ENCODE measurements at regions not wholly inside any gene's neighbourhood (a gene's known extent, or its start where the extent isn't known, plus 50 kb on each side); places are given as distances from the start of the nearest gene placed in this dataset.

GRCh38 chr10:2989292-2989947 lies 77.9 kb upstream of the PFKP start:
- no peak overlapping the region for H3K27ac ChIP-seq
- no peaks in the 10 kb centered on the region for H3K36me3 ChIP-seq
- H3K4me3 ChIP-seq, result no peak overlapping the region
- no peaks in the 10 kb centered on the region for H3K9me3 ChIP-seq (ENCODE audit: low read depth)
- H3K4me1 ChIP-seq (ENCODE audit: low read depth), result no peaks in the 10 kb centered on the region
- H3K27me3 ChIP-seq, result no peaks in the 10 kb centered on the region
- DNase-seq (ENCODE audit: low read depth in 1 of 2, low spot score in 1 of 2), result no peak
- TF ChIP-seq CTCF (IDR thresholded peaks at IDR 0.05; ENCODE audit: low read depth, low read length), result no peak

DNA sequence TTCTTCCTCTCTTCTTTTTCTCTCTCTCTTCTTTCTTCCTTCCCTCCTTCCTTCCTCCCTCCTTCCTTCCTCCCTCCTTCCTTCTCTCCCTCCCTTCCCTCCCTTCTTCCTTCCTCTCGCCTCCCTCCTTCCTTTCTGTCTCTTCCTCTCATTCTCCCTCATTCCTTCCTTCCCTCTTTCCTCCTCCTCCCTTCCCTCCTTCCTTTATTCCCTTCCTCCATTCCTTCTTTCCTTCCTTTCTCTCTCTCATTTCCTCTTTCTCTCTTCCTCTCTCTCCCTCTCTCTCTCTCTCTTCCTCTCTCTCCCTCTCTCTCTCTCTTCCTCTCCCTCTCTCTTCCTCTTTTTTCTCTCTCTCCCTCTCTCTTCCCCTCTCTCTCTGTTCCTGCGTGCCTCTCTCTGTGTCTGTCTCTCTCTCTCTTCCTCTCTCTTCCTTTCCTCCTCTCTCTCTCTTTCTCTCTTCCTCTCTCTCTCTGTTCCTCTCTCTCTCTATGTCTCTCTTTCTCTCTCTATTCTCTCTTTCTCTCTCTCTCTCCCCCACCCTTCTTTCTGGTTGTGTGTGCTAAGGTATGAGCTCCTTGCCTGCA lies 80.1 kb upstream of the PFKP start:
- Histone ChIP-seq H3K4me1 (ENCODE audit: low read depth) (no peaks in the 10 kb centered on the region), H3K4me3 (no peak overlapping the region), H3K36me3 (no peaks in the 10 kb centered on the region), H3K27ac (no peak overlapping the region), H3K9me3 (ENCODE audit: low read depth) (no peaks in the 10 kb centered on the region), H3K27me3 (no peaks in the 10 kb centered on the region)
- no peak for DNase-seq (ENCODE audit: low read depth in 1 of 2, low spot score in 1 of 2)
- no peak for TF ChIP-seq CTCF (IDR thresholded peaks at IDR 0.05; ENCODE audit: low read depth, low read length)

DNA sequence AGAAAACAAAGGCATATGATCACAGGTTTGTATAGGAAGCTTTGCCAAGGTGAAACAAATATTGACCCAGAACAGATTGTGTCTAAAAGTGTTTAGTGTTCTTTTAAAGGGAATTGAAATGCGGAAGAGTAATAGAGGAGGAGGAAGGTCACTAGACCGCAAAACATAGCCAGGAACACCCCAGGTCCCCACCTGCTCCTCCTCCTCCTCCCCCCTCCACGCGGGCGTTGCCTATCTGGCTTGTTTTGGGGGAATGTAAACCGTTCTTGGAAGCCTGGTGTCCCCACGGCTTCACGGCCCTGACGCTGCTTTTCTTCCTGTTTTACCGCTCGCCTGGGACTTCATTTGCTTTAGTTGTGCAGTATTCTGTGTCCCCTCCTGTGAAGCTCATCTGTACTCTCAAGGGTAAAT lies 81.0 kb upstream of the PFKP start:
- Histone ChIP-seq H3K4me1 (ENCODE audit: low read depth) (no peaks in the 10 kb centered on the region), H3K4me3 (no peak overlapping the region), H3K36me3 (no peaks in the 10 kb centered on the region), H3K27me3 (no peaks in the 10 kb centered on the region), H3K27ac (no peak overlapping the region), H3K9me3 (ENCODE audit: low read depth) (no peaks in the 10 kb centered on the region)
- no peak for DNase-seq (ENCODE audit: low read depth in 1 of 2, low spot score in 1 of 2)
- no peak for TF ChIP-seq CTCF (IDR thresholded peaks at IDR 0.05; ENCODE audit: low read depth, low read length)

- no peaks in the 10 kb centered on the region for H3K4me1 ChIP-seq (ENCODE audit: low read depth)
- H3K27me3 ChIP-seq, result no peaks in the 10 kb centered on the region
- DNase-seq (ENCODE audit: low read depth in 1 of 2, low spot score in 1 of 2), result no peak
- TF ChIP-seq CTCF (IDR thresholded peaks at IDR 0.05; ENCODE audit: low read depth, low read length), result no peak
- no peaks in the 10 kb centered on the region for H3K36me3 ChIP-seq
- no peaks in the 10 kb centered on the region for H3K9me3 ChIP-seq (ENCODE audit: low read depth)
- no peak overlapping the region for H3K27ac ChIP-seq
- H3K4me3 ChIP-seq, result no peak overlapping the region
Measured at GRCh38 chr10:2985729-2986232, 81.6 kb upstream of the PFKP start.

DNA sequence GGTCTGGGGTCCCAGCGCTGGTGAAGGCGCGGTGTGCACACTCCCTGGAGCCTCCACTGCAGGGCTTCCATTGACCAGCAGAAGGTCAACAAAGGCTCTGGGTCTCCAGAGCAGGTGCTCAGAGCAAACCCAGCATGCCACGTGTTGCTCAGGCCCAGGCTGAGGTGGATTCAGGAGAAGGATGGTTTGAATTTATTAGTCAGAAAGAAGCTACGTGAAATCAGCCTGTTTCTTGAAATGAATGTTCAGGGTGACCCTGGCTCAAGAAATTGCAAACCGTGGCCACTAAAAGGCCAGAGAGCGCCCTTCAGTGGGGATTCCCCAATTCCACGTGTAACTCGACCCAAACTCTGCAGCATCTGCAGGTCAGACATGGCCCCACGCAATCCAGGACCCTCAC lies 82.7 kb upstream of the PFKP start:
- Histone ChIP-seq H3K9me3 (ENCODE audit: low read depth) (no peaks in the 10 kb centered on the region), H3K27me3 (no peaks in the 10 kb centered on the region), H3K4me1 (ENCODE audit: low read depth) (no peaks in the 10 kb centered on the region), H3K4me3 (no peak overlapping the region), H3K36me3 (no peaks in the 10 kb centered on the region), H3K27ac (no peak overlapping the region)
- DNase-seq (ENCODE audit: low read depth in 1 of 2, low spot score in 1 of 2), result no peak
- no peak for TF ChIP-seq CTCF (IDR thresholded peaks at IDR 0.05; ENCODE audit: low read depth, low read length)

All from cardiac muscle cell (in vitro differentiated cells and primary cell).